HAP-1 (cell line): ENCODE measurements at regions not wholly inside any gene's neighbourhood (a gene's known extent, or its start where the extent isn't known, plus 50 kb on each side); places are given as distances from the start of the nearest gene placed in this dataset.
A peak's percentile ranks its signal among the peaks of the same experiment; 100 is the strongest.

Experiments
- DNase-seq, 2 experiments: peaks; one replicate each; pipeline ENCODE4 v3.0.0-alpha.2; 2016 to 2020; ENCODE audit warnings: low spot score in 2 of 2
- H3K27me3 ChIP-seq: fragments of 250-450 bp; sonication (Bioruptor Pico); 2 replicates; pipeline ENCODE4 v1.5.1; 2020; ENCODE audit warnings: low read depth, mild to moderate bottlenecking, moderate library complexity
- H3K36me3 ChIP-seq: fragments of 250-450 bp; sonication (Bioruptor Pico); replicated peaks from 2 replicates; pipeline ENCODE4 v1.5.1; 2020; ENCODE audit warnings: mild to moderate bottlenecking
- H3K4me1 ChIP-seq: fragments of 250-450 bp; sonication (Bioruptor Pico); 2 replicates; pipeline ENCODE4 v1.5.1; 2020; ENCODE audit warnings: mild to moderate bottlenecking
- H3K4me3 ChIP-seq: fragments of 250-450 bp; sonication (Bioruptor Pico); 2 replicates; pipeline ENCODE4 v1.5.1; 2020; ENCODE audit warnings: mild to moderate bottlenecking, moderate library complexity
- H3K9me3 ChIP-seq: fragments of 250-450 bp; sonication (Bioruptor Pico); 2 replicates; pipeline ENCODE4 v1.5.1; 2020; ENCODE audit warnings: mild to moderate bottlenecking, moderate library complexity
- in situ Hi-C: fragments of 300-500 bp; cut with MboI; formaldehyde crosslinking; loops from 3 replicates; pipeline ENCODE4 v1.14.3; 2020; ENCODE audit warnings: low sequenced_read_pairs, inconsistent platforms, mixed read lengths

GRCh38 chr3:187969581-187969950, 184.4 kb upstream of the LPP start:
- H3K4me1 ChIP-seq = no peaks in the 10 kb centered on the region
- no peak overlapping the region for H3K4me3 ChIP-seq
- no peaks in the 10 kb centered on the region for H3K36me3 ChIP-seq
- in situ Hi-C loops = no loop called here
- H3K9me3 ChIP-seq = no peaks in the 10 kb centered on the region
- no peaks in the 10 kb centered on the region for H3K27me3 ChIP-seq
- DNase-seq = no peak

GRCh38 chr3:187970106-187970505, 183.9 kb upstream of the LPP start:
- no peak for DNase-seq
- Histone ChIP-seq H3K4me3 (no peak overlapping the region), H3K9me3 (no peaks in the 10 kb centered on the region), H3K4me1 (no peaks in the 10 kb centered on the region), H3K36me3 (no peaks in the 10 kb centered on the region), H3K27me3 (no peaks in the 10 kb centered on the region)
- in situ Hi-C loops = no loop called here

- DNase-seq = no peak
- H3K4me1 ChIP-seq = no peaks in the 10 kb centered on the region
- in situ Hi-C loops = no loop called here
Observed at GRCh38 chr3:187971629-187972028, 182.3 kb upstream of the LPP start.

GRCh38 chr3:187972454-187972853, 181.5 kb upstream of the LPP start:
- in situ Hi-C loops = no loop called here
- no peak overlapping the region for H3K4me3 ChIP-seq
- DNase-seq = no peak
- no peaks in the 10 kb centered on the region for H3K9me3 ChIP-seq
- no peaks in the 10 kb centered on the region for H3K36me3 ChIP-seq
- H3K27me3 ChIP-seq = no peaks in the 10 kb centered on the region
- no peaks in the 10 kb centered on the region for H3K4me1 ChIP-seq

More at GRCh38 chr3:187971629-187972028, 182.3 kb upstream of the LPP start:
- Histone ChIP-seq H3K36me3 (no peaks in the 10 kb centered on the region), H3K9me3 (no peaks in the 10 kb centered on the region), H3K27me3 (no peaks in the 10 kb centered on the region), H3K4me3 (no peak overlapping the region)

GRCh38 chr3:187973977-187974870, 179.7 kb upstream of the LPP start:
- in situ Hi-C loops = no loop called here
- no peak for DNase-seq
- Histone ChIP-seq H3K4me3 (no peak overlapping the region), H3K4me1 (no peaks in the 10 kb centered on the region), H3K9me3 (no peaks in the 10 kb centered on the region), H3K36me3 (no peaks in the 10 kb centered on the region), H3K27me3 (no peaks in the 10 kb centered on the region)

DNA sequence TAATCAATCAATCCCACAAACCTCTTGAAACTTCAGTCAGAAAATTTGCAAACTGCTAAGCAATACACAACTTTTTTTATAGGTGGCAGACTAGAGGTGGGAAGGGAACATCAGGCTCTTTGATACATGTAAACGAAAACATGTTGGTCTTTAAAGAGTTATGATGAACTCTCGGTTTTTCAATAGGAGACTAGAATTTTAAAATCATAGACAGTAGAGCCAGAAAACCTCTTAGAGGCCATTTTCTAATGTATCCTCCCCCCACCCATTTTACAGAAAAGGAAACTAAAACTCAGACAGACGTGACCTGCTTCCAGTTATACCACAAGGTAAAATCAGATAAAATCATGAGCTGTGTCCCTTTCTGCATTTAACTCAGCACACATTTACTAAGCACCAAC, 179.1 kb upstream of the LPP start:
- no peak overlapping the region for H3K4me3 ChIP-seq
- no peaks in the 10 kb centered on the region for H3K27me3 ChIP-seq
- DNase-seq = no peak
- H3K9me3 ChIP-seq = no peaks in the 10 kb centered on the region
- H3K4me1 ChIP-seq = no peaks in the 10 kb centered on the region
- no peaks in the 10 kb centered on the region for H3K36me3 ChIP-seq
- in situ Hi-C loops = no loop called here

DNA sequence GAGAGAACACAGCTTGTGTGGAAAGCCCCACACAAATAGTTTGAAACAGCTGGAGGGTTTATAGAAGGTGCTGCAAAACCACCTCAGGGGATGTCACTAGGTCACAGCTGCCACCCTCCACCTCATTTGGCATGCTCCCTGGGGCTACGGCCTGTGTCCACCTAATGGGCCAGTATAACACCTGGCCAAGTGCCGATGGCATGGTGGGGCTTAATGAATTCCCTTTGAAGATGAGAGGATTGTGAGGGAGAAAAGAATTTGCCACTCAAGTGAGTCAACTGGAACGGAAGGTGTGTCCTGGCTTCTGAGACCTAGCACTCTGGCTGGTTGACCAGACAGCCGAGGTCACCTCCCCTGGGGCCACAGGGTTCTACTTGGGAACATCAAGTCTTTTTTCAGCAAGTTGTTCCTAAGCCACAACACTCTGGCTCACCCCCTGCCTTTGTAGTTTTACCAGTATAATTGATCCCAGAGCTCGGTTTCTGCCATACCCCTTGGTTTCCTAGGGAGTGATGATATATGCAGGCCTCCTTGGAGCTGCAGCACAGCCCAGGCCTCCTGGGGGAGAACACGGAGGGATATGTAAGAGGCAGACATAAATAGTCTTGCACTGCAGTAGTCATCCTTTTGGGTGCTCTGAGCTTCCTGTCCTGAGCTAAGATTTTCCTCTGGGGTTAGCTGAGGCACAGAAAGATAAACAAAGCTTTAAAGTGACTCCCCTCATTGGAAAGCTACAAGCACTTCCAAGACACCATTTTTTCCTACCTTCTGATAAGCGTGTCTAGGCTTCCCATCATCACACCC, 178.2 kb upstream of the LPP start:
- in situ Hi-C loops = no loop called here
- no peaks in the 10 kb centered on the region for H3K27me3 ChIP-seq
- no peaks in the 10 kb centered on the region for H3K36me3 ChIP-seq
- DNase-seq = no peak
- H3K4me3 ChIP-seq = no peak overlapping the region
- no peaks in the 10 kb centered on the region for H3K9me3 ChIP-seq
- no peaks in the 10 kb centered on the region for H3K4me1 ChIP-seq

GRCh38 chr3:187976365-187976900, 177.5 kb upstream of the LPP start:
- H3K36me3 ChIP-seq = no peaks in the 10 kb centered on the region
- no peaks in the 10 kb centered on the region for H3K4me1 ChIP-seq
- no peaks in the 10 kb centered on the region for H3K27me3 ChIP-seq
- in situ Hi-C loops = no loop called here
- H3K9me3 ChIP-seq = no peaks in the 10 kb centered on the region
- no peak overlapping the region for H3K4me3 ChIP-seq
- DNase-seq = no peak

- no peaks in the 10 kb centered on the region for H3K36me3 ChIP-seq
- DNase-seq = no peak
- in situ Hi-C loops = no loop called here
- H3K27me3 ChIP-seq = no peaks in the 10 kb centered on the region
- no peaks in the 10 kb centered on the region for H3K4me1 ChIP-seq
- H3K4me3 ChIP-seq = no peak overlapping the region
- H3K9me3 ChIP-seq = no peaks in the 10 kb centered on the region
Observed at GRCh38 chr3:187977659-187978058, 176.3 kb upstream of the LPP start.

- in situ Hi-C loops = no loop called here
- Histone ChIP-seq H3K9me3 (no peaks in the 10 kb centered on the region), H3K27me3 (no peaks in the 10 kb centered on the region), H3K36me3 (no peaks in the 10 kb centered on the region), H3K4me3 (no peak overlapping the region), H3K4me1 (no peaks in the 10 kb centered on the region)
- DNase-seq = peak; percentile 21 to 30
Observed at GRCh38 chr3:187978433-187979011, 175.4 kb upstream of the LPP start.

DNA sequence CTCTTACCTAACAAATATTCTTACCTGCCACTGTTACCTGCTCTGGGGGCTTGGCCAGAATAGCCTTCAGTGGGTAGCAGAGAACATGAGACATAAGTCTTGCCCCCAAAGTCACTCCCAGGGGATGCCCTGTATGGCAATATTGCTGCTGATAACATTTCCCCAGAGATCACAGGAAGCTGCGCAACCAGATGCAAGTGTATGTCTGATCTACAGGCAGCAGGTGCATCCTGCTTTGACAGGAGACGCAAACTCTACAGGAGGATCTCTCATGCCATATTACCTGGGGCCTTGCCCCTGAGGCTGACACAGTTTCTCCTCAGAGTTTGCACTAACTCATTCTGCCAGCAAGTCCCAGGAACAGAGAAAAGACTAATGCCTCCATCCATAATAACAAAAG, 174.4 kb upstream of the LPP start:
- no peaks in the 10 kb centered on the region for H3K4me1 ChIP-seq
- H3K4me3 ChIP-seq = no peak overlapping the region

DNA sequence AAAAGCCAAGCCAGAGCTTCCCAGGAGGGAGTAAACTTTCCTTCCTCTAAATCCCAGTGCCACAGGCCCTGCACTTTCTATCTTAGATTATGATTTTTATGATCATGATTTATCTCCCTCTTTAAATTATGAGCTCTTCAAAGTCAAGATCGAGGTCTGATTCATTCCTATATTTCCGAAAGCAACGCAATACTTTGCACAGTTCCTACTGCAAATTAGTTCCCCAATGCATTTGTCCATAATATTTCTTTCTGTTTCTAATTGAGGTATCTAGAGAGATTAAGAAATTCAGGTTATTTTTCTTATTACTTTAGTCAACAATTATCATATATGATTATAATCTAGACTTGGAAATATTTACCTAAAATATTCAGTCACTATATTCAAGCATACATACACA, 173.1 kb upstream of the LPP start:
- Histone ChIP-seq H3K4me1 (no peaks in the 10 kb centered on the region), H3K36me3 (no peaks in the 10 kb centered on the region), H3K27me3 (no peaks in the 10 kb centered on the region), H3K9me3 (no peaks in the 10 kb centered on the region), H3K4me3 (no peak overlapping the region)
- in situ Hi-C loops = no loop called here
- DNase-seq = no peak

More for the DNA sequence above, 174.4 kb upstream of the LPP start:
- no peaks in the 10 kb centered on the region for H3K36me3 ChIP-seq
- H3K27me3 ChIP-seq = no peaks in the 10 kb centered on the region
- no peaks in the 10 kb centered on the region for H3K9me3 ChIP-seq
- DNase-seq = no peak
- in situ Hi-C loops = no loop called here

DNA sequence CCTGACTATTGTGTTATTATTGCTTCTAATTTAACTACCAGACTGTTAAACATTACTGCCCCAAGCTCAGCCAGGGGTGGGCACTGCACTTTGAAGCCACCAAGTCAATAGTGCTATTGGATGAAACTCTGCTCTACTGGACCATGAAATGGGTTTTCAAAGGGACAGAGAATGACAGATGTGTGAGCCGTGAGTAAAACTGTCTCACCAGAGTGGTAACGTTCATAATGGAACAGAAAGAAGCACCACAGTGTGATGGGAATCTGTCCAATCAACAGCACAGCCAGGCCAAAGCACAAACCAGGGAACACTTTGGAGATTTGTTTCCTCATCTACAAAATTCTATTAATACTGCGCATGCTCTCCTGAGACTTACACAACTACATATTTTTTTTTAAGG, 171.8 kb upstream of the LPP start:
- Histone ChIP-seq H3K4me1 (no peaks in the 10 kb centered on the region), H3K4me3 (no peak overlapping the region), H3K27me3 (no peaks in the 10 kb centered on the region), H3K9me3 (no peaks in the 10 kb centered on the region), H3K36me3 (no peaks in the 10 kb centered on the region)
- no peak for DNase-seq
- in situ Hi-C loops = no loop called here
